Tibial nerve (tissue), 4 donors: ENCODE measurements at regions not wholly inside any gene's neighbourhood (a gene's known extent, or its start where the extent isn't known, plus 50 kb on each side); places are given as distances from the start of the nearest gene placed in this dataset.

ENCODE experiments used
- DNase-seq, 2 donors: peaks; one replicate each; pipeline ENCODE4 v3.0.0-alpha.2; 2019; ENCODE audit warnings: low spot score in 2 of 2
- H3K27ac ChIP-seq, 4 donors: fragments of 200-600 bp; sonication (generic) in 3 of 4; one replicate each; pipeline ENCODE4 v1.5.1; 2017 to 2019; ENCODE audit warnings: mild to moderate bottlenecking in 1 of 4
- H3K27me3 ChIP-seq, 2 donors: fragments of 200-600 bp; sonication (generic) in 1 of 2; one replicate each; pipeline versions ENCODE4 v1.5.1 to v1.6.0; 2017 to 2019
- H3K36me3 ChIP-seq, 3 donors: fragments of 200-600 bp; sonication (generic); one replicate each; pipeline ENCODE4 v1.5.1; 2018 to 2019
- H3K4me1 ChIP-seq, 4 donors: fragments of 200-600 bp; sonication (generic) in 3 of 4; one replicate each; pipeline ENCODE4 v1.5.1; 2017 to 2019
- H3K4me3 ChIP-seq, 4 donors: fragments of 200-600 bp; sonication (generic) in 3 of 4; one replicate each; pipeline ENCODE4 v1.5.1; 2017 to 2019; ENCODE audit warnings: mild to moderate bottlenecking in 1 of 4, moderate library complexity in 1 of 4
- H3K9me3 ChIP-seq, 4 donors: fragments of 200-600 bp; sonication (generic) in 3 of 4; one replicate each; pipeline ENCODE4 v1.5.1; 2017 to 2019
- EP300 ChIP-seq, 2 donors: sonication (generic); formaldehyde crosslinking; IDR thresholded peaks; one replicate each; pipeline ENCODE4 v1.6.1; 2017; ENCODE audit warnings: antibody characterized with exemption in 2 of 2, mild to moderate bottlenecking in 1 of 2
- POLR2A ChIP-seq, 2 donors: fragments of 450-650 bp; IDR thresholded peaks; one replicate each; pipeline ENCODE4 v1.6.1; 2017; ENCODE audit warnings: antibody characterized with exemption in 2 of 2, mild to moderate bottlenecking in 2 of 2, moderate library complexity in 2 of 2
- WGBS, 2 donors: methylation state at CpG; one replicate each; pipeline ENCODE4 v1.1.5; 2018; 5-methylcytosine and 5-hydroxymethylcytosine counted together
- TF ChIP-seq, protein P1 (sequence below), 5 experiments: fragments of 200-600 bp in 3 of 5; fragments of 450-650 bp in 2 of 5; sonication (generic) in 3 of 5; IDR thresholded peaks; one replicate each; pipeline ENCODE4 v1.5.1; 2016 to 2019; ENCODE audit warnings: antibody characterized with exemption in 5 of 5, mild to moderate bottlenecking in 3 of 5, moderate library complexity in 2 of 5

DNA sequence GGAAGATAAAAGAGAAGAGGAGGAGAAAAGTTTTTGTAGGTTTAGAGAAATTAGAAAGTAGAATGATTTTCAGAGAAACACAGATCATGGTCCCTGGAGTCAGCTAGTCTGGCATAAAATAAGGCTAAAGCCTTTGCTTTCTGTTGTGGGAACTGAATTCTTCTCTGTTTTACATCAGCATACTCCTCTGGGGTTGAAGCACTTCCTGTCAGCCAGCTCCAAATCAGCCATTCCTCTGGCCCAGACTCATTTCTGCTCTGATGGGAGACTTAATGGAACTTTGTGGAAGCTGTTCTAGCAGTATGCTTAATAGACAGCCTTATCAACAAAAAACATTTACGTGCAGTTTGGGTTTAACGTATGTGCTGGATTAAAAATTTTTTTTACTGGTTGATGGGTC, 143.2 kb downstream of the HMHB1 start:
- no peaks in the 10 kb centered on the region for H3K36me3 ChIP-seq
- H3K4me1 ChIP-seq = no peaks in the 10 kb centered on the region
- no peaks in the 10 kb centered on the region for H3K27me3 ChIP-seq
- no peak for TF ChIP-seq POLR2A (IDR thresholded peaks at IDR 0.05)
- TF ChIP-seq EP300 (IDR thresholded peaks at IDR 0.05) = no peak
- TF ChIP-seq, protein P1, sequence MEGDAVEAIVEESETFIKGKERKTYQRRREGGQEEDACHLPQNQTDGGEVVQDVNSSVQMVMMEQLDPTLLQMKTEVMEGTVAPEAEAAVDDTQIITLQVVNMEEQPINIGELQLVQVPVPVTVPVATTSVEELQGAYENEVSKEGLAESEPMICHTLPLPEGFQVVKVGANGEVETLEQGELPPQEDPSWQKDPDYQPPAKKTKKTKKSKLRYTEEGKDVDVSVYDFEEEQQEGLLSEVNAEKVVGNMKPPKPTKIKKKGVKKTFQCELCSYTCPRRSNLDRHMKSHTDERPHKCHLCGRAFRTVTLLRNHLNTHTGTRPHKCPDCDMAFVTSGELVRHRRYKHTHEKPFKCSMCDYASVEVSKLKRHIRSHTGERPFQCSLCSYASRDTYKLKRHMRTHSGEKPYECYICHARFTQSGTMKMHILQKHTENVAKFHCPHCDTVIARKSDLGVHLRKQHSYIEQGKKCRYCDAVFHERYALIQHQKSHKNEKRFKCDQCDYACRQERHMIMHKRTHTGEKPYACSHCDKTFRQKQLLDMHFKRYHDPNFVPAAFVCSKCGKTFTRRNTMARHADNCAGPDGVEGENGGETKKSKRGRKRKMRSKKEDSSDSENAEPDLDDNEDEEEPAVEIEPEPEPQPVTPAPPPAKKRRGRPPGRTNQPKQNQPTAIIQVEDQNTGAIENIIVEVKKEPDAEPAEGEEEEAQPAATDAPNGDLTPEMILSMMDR (IDR thresholded peaks at IDR 0.05) = no peak
- WGBS, 2 donors = 46 to 55% methylated on average over 2 of the region's 2 CpGs
- no peak overlapping the region for H3K27ac ChIP-seq
- H3K9me3 ChIP-seq = no peaks in the 10 kb centered on the region
- no peak overlapping the region for H3K4me3 ChIP-seq
- no peak for DNase-seq

DNA sequence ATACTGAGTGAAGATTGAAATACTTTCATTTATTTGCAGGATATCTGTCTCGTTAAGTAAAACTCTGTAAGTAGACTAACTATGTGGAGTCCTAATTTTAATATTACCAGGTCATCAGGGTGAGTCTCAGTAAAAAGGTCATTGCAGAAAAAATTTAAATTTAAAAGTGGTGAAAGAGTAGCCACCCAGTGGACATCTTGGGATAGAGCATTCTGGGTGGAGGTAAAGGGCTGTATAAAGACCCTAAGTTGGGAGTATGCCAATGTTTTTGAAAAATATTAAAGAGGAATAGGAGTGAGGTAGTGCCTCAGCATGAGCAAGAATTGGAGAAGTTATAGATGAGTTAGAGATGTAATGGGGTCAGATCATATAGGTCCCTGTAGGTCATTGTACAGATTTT, 145.5 kb downstream of the HMHB1 start:
- H3K27me3 ChIP-seq = no peaks in the 10 kb centered on the region
- H3K36me3 ChIP-seq = no peaks in the 10 kb centered on the region
- TF ChIP-seq POLR2A (IDR thresholded peaks at IDR 0.05) (no peak), EP300 (IDR thresholded peaks at IDR 0.05) (no peak)
- TF ChIP-seq, protein P1 (IDR thresholded peaks at IDR 0.05) = no peak
- H3K4me3 ChIP-seq = no peak overlapping the region
- H3K27ac ChIP-seq = no peak overlapping the region
- no peak for DNase-seq
- 78 to 95% methylated on average over 1 of the region's 1 CpG for WGBS, 2 donors
- no peaks in the 10 kb centered on the region for H3K9me3 ChIP-seq
- no peaks in the 10 kb centered on the region for H3K4me1 ChIP-seq

DNA sequence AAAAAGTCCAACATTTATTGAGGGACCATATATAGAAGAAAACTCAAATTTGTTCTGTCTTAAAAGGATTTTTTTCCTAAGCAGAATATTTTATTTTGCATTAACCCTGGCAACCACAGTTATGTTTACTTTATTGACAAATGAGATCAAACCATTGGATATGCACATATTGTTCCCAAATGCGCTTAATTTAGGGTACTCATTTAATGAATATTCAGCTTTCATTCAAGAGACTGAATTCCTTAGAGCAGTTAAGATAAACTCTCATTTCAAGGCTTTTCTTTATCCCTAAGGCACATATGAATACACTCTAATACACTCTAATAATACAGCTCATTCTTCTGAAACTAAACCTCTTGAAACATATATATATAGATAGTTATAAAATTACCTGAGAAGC, 150.2 kb downstream of the HMHB1 start:
- Histone ChIP-seq H3K4me3 (no peak overlapping the region), H3K36me3 (no peaks in the 10 kb centered on the region), H3K9me3 (no peaks in the 10 kb centered on the region), H3K4me1 (no peaks in the 10 kb centered on the region), H3K27ac (no peak overlapping the region), H3K27me3 (no peaks in the 10 kb centered on the region)
- WGBS, 2 donors = 79 to 86% methylated on average over 1 of the region's 1 CpG
- DNase-seq = no peak
- TF ChIP-seq, protein P1 (IDR thresholded peaks at IDR 0.05) = no peak
- TF ChIP-seq POLR2A (IDR thresholded peaks at IDR 0.05) (no peak), EP300 (IDR thresholded peaks at IDR 0.05) (no peak)

DNA sequence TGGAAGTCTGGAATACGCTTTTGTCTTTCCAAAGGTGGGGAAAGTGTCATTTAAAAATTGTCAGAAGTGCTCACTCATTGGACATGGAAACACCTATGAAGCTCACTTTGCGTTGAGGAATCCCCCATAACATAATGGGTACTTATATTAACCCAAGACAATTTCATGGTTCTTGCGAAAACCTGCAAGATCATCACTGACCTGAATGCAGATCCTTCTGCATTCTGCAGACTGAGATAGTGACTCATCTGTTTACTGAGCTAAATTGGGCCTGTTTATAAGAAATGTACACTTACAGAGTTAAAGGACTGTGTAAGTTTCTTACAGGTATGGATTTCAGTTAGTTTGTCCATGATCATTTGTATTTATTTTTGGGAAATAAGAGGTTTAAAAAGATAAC, 153.0 kb downstream of the HMHB1 start:
- no peak for DNase-seq
- H3K4me1 ChIP-seq = no peaks in the 10 kb centered on the region
- WGBS, 2 donors = 97% methylated on average over 3 of the region's 3 CpGs

DNA sequence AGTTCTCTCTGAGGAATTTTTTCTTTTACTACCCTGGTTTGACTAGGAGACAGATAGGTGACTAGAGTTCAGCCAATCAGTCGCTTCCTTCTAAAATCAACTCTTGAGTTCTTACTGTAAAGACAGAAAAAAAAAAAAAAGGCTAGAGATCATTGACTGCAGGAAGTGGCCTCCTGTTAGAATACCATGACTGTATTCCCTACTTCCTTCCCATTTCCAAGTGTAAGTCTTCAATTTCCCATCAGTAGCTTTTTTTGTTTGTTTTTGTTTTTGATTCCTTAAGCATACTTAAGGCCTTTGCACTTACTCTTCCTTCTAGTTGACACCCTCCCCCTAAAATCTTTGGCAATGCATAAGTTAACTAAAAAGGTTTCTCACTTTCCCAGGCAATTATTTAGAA, 154.3 kb downstream of the HMHB1 start:
- no peaks in the 10 kb centered on the region for H3K9me3 ChIP-seq
- no peaks in the 10 kb centered on the region for H3K36me3 ChIP-seq
- WGBS, 2 donors = 96 to 100% methylated on average over 1 of the region's 1 CpG
- TF ChIP-seq, protein P1 (IDR thresholded peaks at IDR 0.05) = no peak
- TF ChIP-seq POLR2A (IDR thresholded peaks at IDR 0.05) (no peak), EP300 (IDR thresholded peaks at IDR 0.05) (no peak)
- no peak overlapping the region for H3K27ac ChIP-seq
- no peaks in the 10 kb centered on the region for H3K4me1 ChIP-seq
- no peak overlapping the region for H3K4me3 ChIP-seq
- DNase-seq = no peak
- no peaks in the 10 kb centered on the region for H3K27me3 ChIP-seq

More for the DNA sequence above, 153.0 kb downstream of the HMHB1 start:
- Histone ChIP-seq H3K4me3 (no peak overlapping the region), H3K36me3 (no peaks in the 10 kb centered on the region), H3K27ac (no peak overlapping the region), H3K9me3 (no peaks in the 10 kb centered on the region), H3K27me3 (no peaks in the 10 kb centered on the region)
- TF ChIP-seq, protein P1 (IDR thresholded peaks at IDR 0.05) = no peak
- no peak for TF ChIP-seq POLR2A (IDR thresholded peaks at IDR 0.05)
- no peak for TF ChIP-seq EP300 (IDR thresholded peaks at IDR 0.05)
